ENCODE measurements at regions not wholly inside any gene's neighbourhood (a gene's known extent, or its start where the extent isn't known, plus 50 kb on each side); places are given as distances from the start of the nearest gene placed in this dataset.

DNA sequence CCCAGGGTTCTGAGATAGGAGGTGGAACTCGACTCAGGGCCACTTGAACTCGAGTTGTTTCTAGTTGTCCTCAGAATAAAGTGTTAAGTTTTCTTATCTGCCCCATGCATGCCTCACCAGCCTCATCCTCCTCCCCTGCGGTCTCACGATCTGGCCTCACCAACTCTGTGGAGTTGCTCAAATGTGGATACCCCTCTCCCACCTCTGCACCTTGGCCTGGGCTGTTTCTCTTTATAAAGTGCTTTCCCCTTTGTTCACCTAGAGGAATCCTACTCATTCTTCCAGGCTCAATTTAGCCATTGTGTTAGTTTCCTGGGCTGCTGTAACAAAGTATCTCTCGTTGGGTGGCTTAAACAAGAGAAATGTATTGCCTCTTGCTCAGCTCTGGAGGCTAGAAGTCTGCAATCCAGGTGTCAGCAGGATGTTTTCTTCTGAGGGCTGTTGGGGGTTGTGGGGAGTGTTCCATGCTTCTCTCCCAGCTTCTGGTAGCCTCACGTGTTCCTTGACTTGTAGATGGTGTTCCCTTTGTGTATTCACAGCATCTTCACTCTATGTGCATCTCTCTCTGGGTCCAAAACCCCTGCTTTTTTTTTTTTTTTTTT lies 100.7 kb downstream of the MEX3B start:
- TF ChIP-seq, protein P1, sequence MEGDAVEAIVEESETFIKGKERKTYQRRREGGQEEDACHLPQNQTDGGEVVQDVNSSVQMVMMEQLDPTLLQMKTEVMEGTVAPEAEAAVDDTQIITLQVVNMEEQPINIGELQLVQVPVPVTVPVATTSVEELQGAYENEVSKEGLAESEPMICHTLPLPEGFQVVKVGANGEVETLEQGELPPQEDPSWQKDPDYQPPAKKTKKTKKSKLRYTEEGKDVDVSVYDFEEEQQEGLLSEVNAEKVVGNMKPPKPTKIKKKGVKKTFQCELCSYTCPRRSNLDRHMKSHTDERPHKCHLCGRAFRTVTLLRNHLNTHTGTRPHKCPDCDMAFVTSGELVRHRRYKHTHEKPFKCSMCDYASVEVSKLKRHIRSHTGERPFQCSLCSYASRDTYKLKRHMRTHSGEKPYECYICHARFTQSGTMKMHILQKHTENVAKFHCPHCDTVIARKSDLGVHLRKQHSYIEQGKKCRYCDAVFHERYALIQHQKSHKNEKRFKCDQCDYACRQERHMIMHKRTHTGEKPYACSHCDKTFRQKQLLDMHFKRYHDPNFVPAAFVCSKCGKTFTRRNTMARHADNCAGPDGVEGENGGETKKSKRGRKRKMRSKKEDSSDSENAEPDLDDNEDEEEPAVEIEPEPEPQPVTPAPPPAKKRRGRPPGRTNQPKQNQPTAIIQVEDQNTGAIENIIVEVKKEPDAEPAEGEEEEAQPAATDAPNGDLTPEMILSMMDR (IDR thresholded peaks at IDR 0.05) = no peak
- TF ChIP-seq, protein P2, sequence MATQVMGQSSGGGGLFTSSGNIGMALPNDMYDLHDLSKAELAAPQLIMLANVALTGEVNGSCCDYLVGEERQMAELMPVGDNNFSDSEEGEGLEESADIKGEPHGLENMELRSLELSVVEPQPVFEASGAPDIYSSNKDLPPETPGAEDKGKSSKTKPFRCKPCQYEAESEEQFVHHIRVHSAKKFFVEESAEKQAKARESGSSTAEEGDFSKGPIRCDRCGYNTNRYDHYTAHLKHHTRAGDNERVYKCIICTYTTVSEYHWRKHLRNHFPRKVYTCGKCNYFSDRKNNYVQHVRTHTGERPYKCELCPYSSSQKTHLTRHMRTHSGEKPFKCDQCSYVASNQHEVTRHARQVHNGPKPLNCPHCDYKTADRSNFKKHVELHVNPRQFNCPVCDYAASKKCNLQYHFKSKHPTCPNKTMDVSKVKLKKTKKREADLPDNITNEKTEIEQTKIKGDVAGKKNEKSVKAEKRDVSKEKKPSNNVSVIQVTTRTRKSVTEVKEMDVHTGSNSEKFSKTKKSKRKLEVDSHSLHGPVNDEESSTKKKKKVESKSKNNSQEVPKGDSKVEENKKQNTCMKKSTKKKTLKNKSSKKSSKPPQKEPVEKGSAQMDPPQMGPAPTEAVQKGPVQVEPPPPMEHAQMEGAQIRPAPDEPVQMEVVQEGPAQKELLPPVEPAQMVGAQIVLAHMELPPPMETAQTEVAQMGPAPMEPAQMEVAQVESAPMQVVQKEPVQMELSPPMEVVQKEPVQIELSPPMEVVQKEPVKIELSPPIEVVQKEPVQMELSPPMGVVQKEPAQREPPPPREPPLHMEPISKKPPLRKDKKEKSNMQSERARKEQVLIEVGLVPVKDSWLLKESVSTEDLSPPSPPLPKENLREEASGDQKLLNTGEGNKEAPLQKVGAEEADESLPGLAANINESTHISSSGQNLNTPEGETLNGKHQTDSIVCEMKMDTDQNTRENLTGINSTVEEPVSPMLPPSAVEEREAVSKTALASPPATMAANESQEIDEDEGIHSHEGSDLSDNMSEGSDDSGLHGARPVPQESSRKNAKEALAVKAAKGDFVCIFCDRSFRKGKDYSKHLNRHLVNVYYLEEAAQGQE (IDR thresholded peaks at IDR 0.05; ENCODE audit: insufficient read depth in 1 of 2, low read depth in 2 of 2, low read length in 1 of 2) = no peak
- TF ChIP-seq TCF7L2 (IDR thresholded peaks at IDR 0.05; ENCODE audit: low read depth, low read length) = no peak
- no peak for TF ChIP-seq SIN3A (IDR thresholded peaks at IDR 0.05; ENCODE audit: borderline replicate concordance, insufficient read depth, low read depth, low read length)
- TF ChIP-seq POLR2AphosphoS5 (IDR thresholded peaks at IDR 0.05; ENCODE audit: low read depth, low read length) = no peak
